ENCODE measurements at regions not wholly inside any gene's neighbourhood (a gene's known extent, or its start where the extent isn't known, plus 50 kb on each side); places are given as distances from the start of the nearest gene placed in this dataset.
"Not testable (repeated sequence)": the region's sequence is repeated elsewhere in the genome, so short reads cannot be mapped to it uniquely, and the experiment has no call there.

GRCh38 chrX:3176439-3176820, 135.2 kb downstream of the ARSF start:
- peak overlapping the region; percentile 96 for H3K27ac ChIP-seq
- H3K4me3 ChIP-seq: peak overlapping the region; percentile 68
- peaks cover 20% of the 10 kb centered on the region for H3K4me1 ChIP-seq (ENCODE audit: insufficient read depth)
- H3K79me2 ChIP-seq (ENCODE audit: insufficient read depth): no peaks in the 10 kb centered on the region
- no peaks in the 10 kb centered on the region for H3K9me3 ChIP-seq (ENCODE audit: low read depth)
- WGBS, 2 experiments (ENCODE audit: low coverage in 1 of 2, low lambda C conversion rate in 2 of 2, missing lambda C conversion rate in 2 of 2): 2% methylated on average over 5 of the region's 5 CpGs
- H3K9me2 ChIP-seq (ENCODE audit: insufficient read depth): no peaks in the 10 kb centered on the region
- H3K4me2 ChIP-seq (ENCODE audit: unreplicated experiment): peak overlapping the region; percentile 94
- in situ Hi-C loops (cut with MboI): no loop called here
- DNase-seq: peak; percentile 68
- H3K9ac ChIP-seq: peak overlapping the region; percentile 78
- H3F3A ChIP-seq (ENCODE audit: insufficient read depth): peaks cover 21% of the 10 kb centered on the region
- peak overlapping the region; percentile 81 for H2AFZ ChIP-seq
- no peaks in the 10 kb centered on the region for H3K36me3 ChIP-seq (ENCODE audit: low read depth)
- H3K27me3 ChIP-seq (replicated peaks; ENCODE audit: insufficient read depth): no peaks in the 10 kb centered on the region
- TF ChIP-seq EZH2 (IDR thresholded peaks at IDR 0.05; ENCODE audit: insufficient read depth, poor library complexity, severe bottlenecking) (no peak), EZH2phosphoT487 (IDR thresholded peaks at IDR 0.05; ENCODE audit: insufficient read depth, low read depth) (no peak)
- H4K20me1 ChIP-seq (ENCODE audit: insufficient read depth): no peaks in the 10 kb centered on the region

- H3K4me3 ChIP-seq: peak overlapping the region; percentile 68
- H2AFZ ChIP-seq: peak overlapping the region; percentile 81
- peak overlapping the region; percentile 96 for H3K27ac ChIP-seq
- H3K4me1 ChIP-seq (ENCODE audit: insufficient read depth): peaks cover 20% of the 10 kb centered on the region
- TF ChIP-seq EZH2phosphoT487 (IDR thresholded peaks at IDR 0.05; ENCODE audit: insufficient read depth, low read depth) (no peak), EZH2 (IDR thresholded peaks at IDR 0.05; ENCODE audit: insufficient read depth, poor library complexity, severe bottlenecking) (no peak)
- 17 to 19% methylated on average over 7 of the region's 7 CpGs for WGBS, 2 experiments (ENCODE audit: low coverage in 1 of 2, low lambda C conversion rate in 2 of 2, missing lambda C conversion rate in 2 of 2)
- no peaks in the 10 kb centered on the region for H4K20me1 ChIP-seq (ENCODE audit: insufficient read depth)
- DNase-seq: peak; percentile 68
- peak overlapping the region; percentile 94 for H3K4me2 ChIP-seq (ENCODE audit: unreplicated experiment)
- H3K79me2 ChIP-seq (ENCODE audit: insufficient read depth): no peaks in the 10 kb centered on the region
- H3K9me3 ChIP-seq (ENCODE audit: low read depth): no peaks in the 10 kb centered on the region
- peaks cover 21% of the 10 kb centered on the region for H3F3A ChIP-seq (ENCODE audit: insufficient read depth)
- in situ Hi-C loops (cut with MboI): no loop called here
- H3K27me3 ChIP-seq (replicated peaks; ENCODE audit: insufficient read depth): no peaks in the 10 kb centered on the region
- no peaks in the 10 kb centered on the region for H3K9me2 ChIP-seq (ENCODE audit: insufficient read depth)
- no peaks in the 10 kb centered on the region for H3K36me3 ChIP-seq (ENCODE audit: low read depth)
- H3K9ac ChIP-seq: peak overlapping the region; percentile 78
Observed at GRCh38 chrX:3175659-3176438, 134.6 kb downstream of the ARSF start.

GRCh38 chrX:3172156-3172555, 130.9 kb downstream of the ARSF start:
- H3K9ac ChIP-seq; H3K4me3 ChIP-seq; H3K27ac ChIP-seq; DNase-seq; H2AFZ ChIP-seq; H4K20me1 ChIP-seq (ENCODE audit: insufficient read depth); H3K79me2 ChIP-seq (ENCODE audit: insufficient read depth); H3K27me3 ChIP-seq (replicated peaks; ENCODE audit: insufficient read depth); H3K4me2 ChIP-seq (ENCODE audit: unreplicated experiment); H3K36me3 ChIP-seq (ENCODE audit: low read depth); H3K4me1 ChIP-seq (ENCODE audit: insufficient read depth); in situ Hi-C loops (cut with MboI); H3K9me3 ChIP-seq (ENCODE audit: low read depth); H3K9me2 ChIP-seq (ENCODE audit: insufficient read depth): not testable (repeated sequence)
- H3F3A ChIP-seq (ENCODE audit: insufficient read depth): peaks cover 17% of the 10 kb centered on the region
- WGBS, 2 experiments (ENCODE audit: low coverage in 1 of 2, low lambda C conversion rate in 2 of 2, missing lambda C conversion rate in 2 of 2): 62 to 79% methylated on average over 3 of the region's 3 CpGs

- no peaks in the 10 kb centered on the region for H4K20me1 ChIP-seq (ENCODE audit: insufficient read depth)
- no peak overlapping the region for H3K9ac ChIP-seq
- no peaks in the 10 kb centered on the region for H3K9me2 ChIP-seq (ENCODE audit: insufficient read depth)
- no peaks in the 10 kb centered on the region for H3K36me3 ChIP-seq (ENCODE audit: low read depth)
- no peak overlapping the region for H2AFZ ChIP-seq
- H3K27me3 ChIP-seq (replicated peaks; ENCODE audit: insufficient read depth): no peaks in the 10 kb centered on the region
- no peaks in the 10 kb centered on the region for H3K4me1 ChIP-seq (ENCODE audit: insufficient read depth)
- no peaks in the 10 kb centered on the region for H3K79me2 ChIP-seq (ENCODE audit: insufficient read depth)
- H3F3A ChIP-seq (ENCODE audit: insufficient read depth): no peaks in the 10 kb centered on the region
- in situ Hi-C loops (cut with MboI): no loop called here
- TF ChIP-seq EZH2 (IDR thresholded peaks at IDR 0.05; ENCODE audit: insufficient read depth, poor library complexity, severe bottlenecking) (no peak), EZH2phosphoT487 (IDR thresholded peaks at IDR 0.05; ENCODE audit: insufficient read depth, low read depth) (no peak)
- H3K4me2 ChIP-seq (ENCODE audit: unreplicated experiment): no peak overlapping the region
- WGBS, 2 experiments (ENCODE audit: low coverage in 1 of 2, low lambda C conversion rate in 2 of 2, missing lambda C conversion rate in 2 of 2): 86 to 89% methylated on average over 4 of the region's 4 CpGs
- peak; percentile 4 for DNase-seq
- no peaks in the 10 kb centered on the region for H3K9me3 ChIP-seq (ENCODE audit: low read depth)
- no peak overlapping the region for H3K27ac ChIP-seq
- H3K4me3 ChIP-seq: no peak overlapping the region
Observed at GRCh38 chrX:3169421-3169820, 128.2 kb downstream of the ARSF start.

Data from GM23248 (cell line).